KMS-11 (cell line): ENCODE measurements at regions not wholly inside any gene's neighbourhood (a gene's known extent, or its start where the extent isn't known, plus 50 kb on each side); places are given as distances from the start of the nearest gene placed in this dataset.

Experiments
- H2AFZ ChIP-seq: fragments of 200-600 bp; sonication (generic); 2 replicates; pipeline ENCODE4 v1.6.1; 2016; ENCODE audit warnings: antibody characterized with exemption, mixed run types, low read depth
- H3K27ac ChIP-seq: fragments of 200-600 bp; sonication (generic); 2 replicates; pipeline ENCODE4 v1.6.1; 2016; ENCODE audit warnings: mild to moderate bottlenecking, mixed run types
- H3K27me3 ChIP-seq: fragments of 200-600 bp; sonication (generic); 2 replicates; pipeline ENCODE4 v1.6.1; 2017; ENCODE audit warnings: mild to moderate bottlenecking, low read depth, mixed run types, moderate library complexity; ENCODE audit not compliant: insufficient read depth
- H3K36me3 ChIP-seq: fragments of 200-600 bp; sonication (generic); 2 replicates; pipeline ENCODE4 v1.6.1; 2017; ENCODE audit warnings: mild to moderate bottlenecking, mixed run types; ENCODE audit not compliant: insufficient read depth
- H3K4me1 ChIP-seq: fragments of 200-600 bp; sonication (generic); 2 replicates; pipeline ENCODE4 v1.6.1; 2016; ENCODE audit warnings: mild to moderate bottlenecking, low read depth, mixed run types; ENCODE audit not compliant: poor library complexity, severe bottlenecking
- H3K4me2 ChIP-seq: fragments of 200-600 bp; sonication (generic); 2 replicates; pipeline ENCODE4 v1.7.0; 2016; ENCODE audit warnings: mild to moderate bottlenecking, mixed run types
- H3K4me3 ChIP-seq: fragments of 200-600 bp; sonication (generic); IDR thresholded peaks from 2 replicates; pipeline ENCODE4 v1.6.1; 2017; ENCODE audit warnings: low read depth, low read length, mixed read lengths; ENCODE audit not compliant: insufficient read depth
- H3K79me2 ChIP-seq: fragments of 200-600 bp; sonication (generic); 2 replicates; pipeline ENCODE4 v1.6.1; 2016; ENCODE audit warnings: low read depth, mixed run types; ENCODE audit not compliant: insufficient read depth
- H3K9ac ChIP-seq: fragments of 200-600 bp; sonication (generic); 2 replicates; pipeline ENCODE4 v1.6.1; 2016; ENCODE audit warnings: mild to moderate bottlenecking, mixed run types
- H4K20me1 ChIP-seq: fragments of 200-600 bp; sonication (generic); 2 replicates; pipeline ENCODE4 v1.6.1; 2016; ENCODE audit warnings: mild to moderate bottlenecking, mixed run types; ENCODE audit not compliant: insufficient read depth
- CTCF ChIP-seq: fragments of 200-600 bp; sonication (generic); conservative IDR thresholded peaks from 2 replicates; pipeline ENCODE4 v1.6.1; 2017; ENCODE audit warnings: low read depth, mild to moderate bottlenecking, antibody characterized with exemption, low read length, moderate library complexity, mixed read lengths

- TF ChIP-seq CTCF = no peak
- Histone ChIP-seq H3K4me2 (no peak overlapping the region), H3K27ac (no peak overlapping the region), H3K36me3 (no peaks in the 10 kb centered on the region), H3K9ac (no peak overlapping the region), H3K4me3 (no peak overlapping the region), H3K27me3 (no peaks in the 10 kb centered on the region), H2AFZ (no peak overlapping the region), H3K79me2 (no peaks in the 10 kb centered on the region), H4K20me1 (no peaks in the 10 kb centered on the region), H3K4me1 (no peaks in the 10 kb centered on the region)
These were observed 195.6 kb downstream of the ELAVL2 start for GRCh38 chr9:23630488-23630887.

- Histone ChIP-seq H3K79me2 (no peaks in the 10 kb centered on the region), H3K27ac (no peak overlapping the region), H2AFZ (no peak overlapping the region), H3K36me3 (no peaks in the 10 kb centered on the region), H3K4me2 (no peak overlapping the region), H4K20me1 (no peaks in the 10 kb centered on the region), H3K4me3 (no peak overlapping the region), H3K9ac (no peak overlapping the region), H3K4me1 (no peaks in the 10 kb centered on the region), H3K27me3 (no peaks in the 10 kb centered on the region)
- no peak for TF ChIP-seq CTCF
These were observed 190.8 kb downstream of the ELAVL2 start for GRCh38 chr9:23635276-23635675.

GRCh38 chr9:23636199-23636598 is 189.8 kb downstream of the ELAVL2 start:
- no peak overlapping the region for H2AFZ ChIP-seq
- TF ChIP-seq CTCF = no peak
- no peaks in the 10 kb centered on the region for H3K79me2 ChIP-seq
- no peaks in the 10 kb centered on the region for H3K36me3 ChIP-seq
- no peaks in the 10 kb centered on the region for H4K20me1 ChIP-seq
- H3K27ac ChIP-seq = no peak overlapping the region
- H3K4me1 ChIP-seq = no peaks in the 10 kb centered on the region
- H3K4me2 ChIP-seq = no peak overlapping the region
- no peaks in the 10 kb centered on the region for H3K27me3 ChIP-seq
- H3K9ac ChIP-seq = no peak overlapping the region
- no peak overlapping the region for H3K4me3 ChIP-seq

GRCh38 chr9:23638011-23638410 is 188.0 kb downstream of the ELAVL2 start:
- Histone ChIP-seq H4K20me1 (no peaks in the 10 kb centered on the region), H3K4me1 (no peaks in the 10 kb centered on the region), H3K36me3 (no peaks in the 10 kb centered on the region), H3K27me3 (no peaks in the 10 kb centered on the region), H3K9ac (no peak overlapping the region), H2AFZ (no peak overlapping the region), H3K4me3 (no peak overlapping the region), H3K4me2 (no peak overlapping the region), H3K27ac (no peak overlapping the region), H3K79me2 (no peaks in the 10 kb centered on the region)
- TF ChIP-seq CTCF = no peak

- Histone ChIP-seq H2AFZ (no peak overlapping the region), H3K4me2 (no peak overlapping the region), H3K79me2 (no peaks in the 10 kb centered on the region), H3K4me1 (no peaks in the 10 kb centered on the region), H3K4me3 (no peak overlapping the region), H3K36me3 (no peaks in the 10 kb centered on the region), H3K9ac (no peak overlapping the region), H3K27me3 (no peaks in the 10 kb centered on the region), H4K20me1 (no peaks in the 10 kb centered on the region), H3K27ac (no peak overlapping the region)
- no peak for TF ChIP-seq CTCF
These were observed 187.1 kb downstream of the ELAVL2 start for GRCh38 chr9:23638837-23639426.
